HL-60 (cell line): ENCODE measurements at regions not wholly inside any gene's neighbourhood (a gene's known extent, or its start where the extent isn't known, plus 50 kb on each side); places are given as distances from the start of the nearest gene placed in this dataset.

Source experiments
- GABPA ChIP-seq: IDR thresholded peaks from 2 replicates; pipeline ENCODE4 v1.6.1; 2012; ENCODE audit warnings: low read depth
- REST ChIP-seq: IDR thresholded peaks from 2 replicates; pipeline ENCODE4 v1.6.1; 2012; ENCODE audit warnings: low read depth; ENCODE audit not compliant: insufficient replicate concordance
- TF ChIP-seq, protein P1 (sequence below): IDR thresholded peaks from one replicate; pipeline ENCODE4 v1.5.1; 2011; ENCODE audit warnings: low read length, control low read depth, inconsistent platforms; ENCODE audit not compliant: insufficient read depth

- TF ChIP-seq, protein P1, sequence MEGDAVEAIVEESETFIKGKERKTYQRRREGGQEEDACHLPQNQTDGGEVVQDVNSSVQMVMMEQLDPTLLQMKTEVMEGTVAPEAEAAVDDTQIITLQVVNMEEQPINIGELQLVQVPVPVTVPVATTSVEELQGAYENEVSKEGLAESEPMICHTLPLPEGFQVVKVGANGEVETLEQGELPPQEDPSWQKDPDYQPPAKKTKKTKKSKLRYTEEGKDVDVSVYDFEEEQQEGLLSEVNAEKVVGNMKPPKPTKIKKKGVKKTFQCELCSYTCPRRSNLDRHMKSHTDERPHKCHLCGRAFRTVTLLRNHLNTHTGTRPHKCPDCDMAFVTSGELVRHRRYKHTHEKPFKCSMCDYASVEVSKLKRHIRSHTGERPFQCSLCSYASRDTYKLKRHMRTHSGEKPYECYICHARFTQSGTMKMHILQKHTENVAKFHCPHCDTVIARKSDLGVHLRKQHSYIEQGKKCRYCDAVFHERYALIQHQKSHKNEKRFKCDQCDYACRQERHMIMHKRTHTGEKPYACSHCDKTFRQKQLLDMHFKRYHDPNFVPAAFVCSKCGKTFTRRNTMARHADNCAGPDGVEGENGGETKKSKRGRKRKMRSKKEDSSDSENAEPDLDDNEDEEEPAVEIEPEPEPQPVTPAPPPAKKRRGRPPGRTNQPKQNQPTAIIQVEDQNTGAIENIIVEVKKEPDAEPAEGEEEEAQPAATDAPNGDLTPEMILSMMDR: no peak
- TF ChIP-seq GABPA (no peak), REST (no peak)
Measured at GRCh38 chr9:33661176-33661575, 134.2 kb upstream of the PRSS3 start.
